Retinal pigment epithelial cell (primary cell): ENCODE measurements at regions not wholly inside any gene's neighbourhood (a gene's known extent, or its start where the extent isn't known, plus 50 kb on each side); places are given as distances from the start of the nearest gene placed in this dataset.

Experiments
- DNase-seq: peaks from one replicate; pipeline ENCODE4 v3.0.0-alpha.2; 2010; ENCODE audit warnings: low read depth
- H3K4me3 ChIP-seq: 2 replicates; pipeline ENCODE4 v1.5.1; 2011; ENCODE audit warnings: mild to moderate bottlenecking, low read length, control low read depth, moderate library complexity
- TF ChIP-seq, protein P1 (sequence below): conservative IDR thresholded peaks from 2 replicates; pipeline ENCODE4 v1.5.1; 2011; ENCODE audit warnings: low read depth, low read length, control low read depth, inconsistent platforms

GRCh38 chr6:27078734-27079357 is 168.7 kb upstream of the PRSS16 start:
- peak overlapping the region; percentile 53 for H3K4me3 ChIP-seq
- TF ChIP-seq, protein P1, sequence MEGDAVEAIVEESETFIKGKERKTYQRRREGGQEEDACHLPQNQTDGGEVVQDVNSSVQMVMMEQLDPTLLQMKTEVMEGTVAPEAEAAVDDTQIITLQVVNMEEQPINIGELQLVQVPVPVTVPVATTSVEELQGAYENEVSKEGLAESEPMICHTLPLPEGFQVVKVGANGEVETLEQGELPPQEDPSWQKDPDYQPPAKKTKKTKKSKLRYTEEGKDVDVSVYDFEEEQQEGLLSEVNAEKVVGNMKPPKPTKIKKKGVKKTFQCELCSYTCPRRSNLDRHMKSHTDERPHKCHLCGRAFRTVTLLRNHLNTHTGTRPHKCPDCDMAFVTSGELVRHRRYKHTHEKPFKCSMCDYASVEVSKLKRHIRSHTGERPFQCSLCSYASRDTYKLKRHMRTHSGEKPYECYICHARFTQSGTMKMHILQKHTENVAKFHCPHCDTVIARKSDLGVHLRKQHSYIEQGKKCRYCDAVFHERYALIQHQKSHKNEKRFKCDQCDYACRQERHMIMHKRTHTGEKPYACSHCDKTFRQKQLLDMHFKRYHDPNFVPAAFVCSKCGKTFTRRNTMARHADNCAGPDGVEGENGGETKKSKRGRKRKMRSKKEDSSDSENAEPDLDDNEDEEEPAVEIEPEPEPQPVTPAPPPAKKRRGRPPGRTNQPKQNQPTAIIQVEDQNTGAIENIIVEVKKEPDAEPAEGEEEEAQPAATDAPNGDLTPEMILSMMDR = peak; percentile 80
- DNase-seq = no peak

DNA sequence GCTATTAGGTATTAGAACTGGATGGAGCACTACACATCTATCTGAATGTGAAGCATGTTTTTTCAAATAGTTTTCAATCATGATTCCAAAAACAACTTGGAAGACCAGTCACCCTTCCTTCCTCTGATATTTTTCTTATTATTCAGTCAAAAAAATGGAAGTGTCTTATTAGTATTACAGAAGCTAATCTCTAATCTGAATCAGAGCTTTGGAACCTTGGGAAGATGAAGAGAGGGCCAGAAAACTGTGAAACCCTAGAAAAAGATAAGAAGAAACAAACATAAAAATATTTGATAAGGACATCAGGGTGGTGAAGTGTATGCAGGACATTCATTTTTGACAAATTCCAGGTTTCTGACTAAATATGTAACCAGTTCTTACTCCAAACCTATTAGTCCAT is 166.3 kb upstream of the PRSS16 start:
- H3K4me3 ChIP-seq = no peak overlapping the region
- TF ChIP-seq, protein P1 = no peak
- no peak for DNase-seq

DNA sequence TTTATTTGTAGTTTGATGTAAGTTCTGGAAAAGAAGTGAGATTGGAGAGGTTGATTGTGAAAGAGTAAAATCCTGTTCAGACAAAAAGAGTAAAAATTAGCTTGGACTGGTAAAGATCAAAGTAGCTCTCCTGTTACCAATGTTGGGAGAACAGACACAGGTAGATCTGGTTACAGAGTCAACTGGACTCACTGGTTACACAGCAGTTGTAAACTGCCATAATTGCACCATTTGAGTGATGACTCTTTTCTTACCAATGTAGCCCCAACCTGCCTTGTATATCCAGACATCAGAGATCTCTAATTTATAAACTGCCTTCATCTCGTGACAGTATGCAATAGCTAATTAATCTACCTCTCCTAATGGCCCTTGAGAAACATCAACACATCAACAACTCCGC is 165.6 kb upstream of the PRSS16 start:
- H3K4me3 ChIP-seq = no peak overlapping the region
- TF ChIP-seq, protein P1 = no peak
- DNase-seq = no peak

GRCh38 chr6:27088068-27088467 is 159.4 kb upstream of the PRSS16 start:
- DNase-seq = no peak
- H3K4me3 ChIP-seq = no peak overlapping the region
- TF ChIP-seq, protein P1 = no peak

DNA sequence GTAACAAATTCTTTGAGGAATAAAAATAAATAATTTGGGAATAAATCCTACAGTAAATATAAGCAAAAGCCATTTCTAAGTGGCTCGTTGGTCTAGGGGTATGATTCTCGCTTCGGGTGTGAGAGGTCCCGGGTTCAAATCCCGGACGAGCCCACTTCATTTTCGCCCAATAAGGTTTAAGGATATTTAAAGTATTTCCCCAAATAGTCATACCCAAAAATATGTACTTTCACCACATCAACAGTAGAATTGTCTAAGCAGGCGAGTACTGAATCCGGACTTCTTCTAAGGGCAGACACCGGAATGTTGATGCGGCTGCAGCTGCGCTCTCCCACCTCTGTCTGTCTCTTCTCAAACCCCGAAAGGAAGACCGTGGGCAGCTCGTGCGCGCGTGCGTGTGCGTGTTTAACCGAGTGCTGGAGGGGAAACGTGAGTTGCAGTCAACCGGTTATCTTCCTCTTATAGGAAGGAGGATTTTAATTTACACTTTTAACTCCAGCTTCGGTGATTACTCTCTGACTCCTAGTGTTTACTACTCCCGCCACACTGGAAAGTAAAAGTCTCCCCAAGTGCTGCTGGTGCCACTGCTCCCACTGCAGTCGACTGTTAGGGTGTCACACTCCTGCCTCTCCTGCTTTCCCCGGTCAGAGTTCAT is 155.7 kb upstream of the PRSS16 start:
- H3K4me3 ChIP-seq = peak overlapping the region; percentile 54
- TF ChIP-seq, protein P1 = no peak
- no peak for DNase-seq

DNA sequence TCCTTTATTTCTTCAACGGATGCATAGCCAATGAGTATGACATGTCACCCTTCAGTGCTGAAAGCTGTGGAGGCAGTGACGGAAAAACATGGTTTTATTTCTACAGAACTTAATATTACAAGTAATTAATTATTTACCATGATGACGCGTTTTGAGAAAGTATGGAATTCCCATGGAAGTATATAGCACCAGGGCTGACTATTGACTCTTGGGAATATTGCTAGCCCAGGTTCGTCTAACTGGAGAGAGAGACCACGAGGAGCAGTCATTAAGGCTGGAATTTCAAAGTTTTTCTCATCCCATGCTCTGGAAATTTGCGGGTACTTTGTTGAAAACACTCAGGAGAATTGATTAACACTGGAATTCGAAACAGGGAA is 155.2 kb upstream of the PRSS16 start:
- TF ChIP-seq, protein P1 = no peak
- H3K4me3 ChIP-seq = peak overlapping the region; percentile 54

GRCh38 chr6:27095914-27096313 is 151.6 kb upstream of the PRSS16 start:
- H3K4me3 ChIP-seq = no peak overlapping the region
- TF ChIP-seq, protein P1 = no peak
- DNase-seq = no peak

More for the DNA sequence above, 155.2 kb upstream of the PRSS16 start:
- no peak for DNase-seq
